GM23248 (cell line): ENCODE measurements at regions not wholly inside any gene's neighbourhood (a gene's known extent, or its start where the extent isn't known, plus 50 kb on each side); places are given as distances from the start of the nearest gene placed in this dataset.

Experiments used
- DNase-seq: peaks from one replicate; pipeline ENCODE4 v3.0.0-alpha.2; 2015
- H2AFZ ChIP-seq: fragments of 200-600 bp; sonication (generic); 2 replicates; pipeline ENCODE4 v1.6.1; 2016; ENCODE audit warnings: antibody characterized with exemption
- H3F3A ChIP-seq: fragments of 200-600 bp; sonication (generic); 2 replicates; pipeline ENCODE4 v1.6.1; 2016; ENCODE audit warnings: mild to moderate bottlenecking, antibody characterized with exemption, mixed run types; ENCODE audit not compliant: insufficient read depth
- H3K27ac ChIP-seq: fragments of 200-600 bp; sonication (generic); 2 replicates; pipeline ENCODE4 v1.5.1; 2016; ENCODE audit warnings: mild to moderate bottlenecking
- H3K27me3 ChIP-seq: fragments of 200-600 bp; sonication (generic); replicated peaks from 2 replicates; pipeline ENCODE4 v1.6.1; 2016; ENCODE audit warnings: mild to moderate bottlenecking; ENCODE audit not compliant: insufficient read depth
- H3K36me3 ChIP-seq: fragments of 200-600 bp; sonication (generic); 2 replicates; pipeline ENCODE4 v1.6.1; 2016; ENCODE audit warnings: low read depth, mild to moderate bottlenecking
- H3K4me1 ChIP-seq: fragments of 200-600 bp; sonication (generic); 2 replicates; pipeline ENCODE4 v1.6.1; 2016; ENCODE audit warnings: mild to moderate bottlenecking; ENCODE audit not compliant: insufficient read depth
- H3K4me2 ChIP-seq: fragments of 200-600 bp; sonication (generic); one replicate; pipeline ENCODE4 v1.6.1; 2016; ENCODE audit warnings: mild to moderate bottlenecking; ENCODE audit not compliant: unreplicated experiment
- H3K4me3 ChIP-seq: fragments of 200-600 bp; sonication (generic); 2 replicates; pipeline ENCODE4 v1.5.1; 2016; ENCODE audit warnings: mild to moderate bottlenecking
- H3K79me2 ChIP-seq: fragments of 200-600 bp; sonication (generic); 2 replicates; pipeline ENCODE4 v1.6.1; 2016; ENCODE audit warnings: mild to moderate bottlenecking; ENCODE audit not compliant: insufficient read depth
- H3K9ac ChIP-seq: fragments of 200-600 bp; sonication (generic); 2 replicates; pipeline ENCODE4 v1.6.1; 2016; ENCODE audit warnings: mild to moderate bottlenecking
- H3K9me2 ChIP-seq: fragments of 200-600 bp; sonication (generic); 2 replicates; pipeline ENCODE4 v1.6.1; 2016; ENCODE audit warnings: mixed run types, mild to moderate bottlenecking, moderate library complexity; ENCODE audit not compliant: insufficient read depth
- H3K9me3 ChIP-seq: fragments of 200-600 bp; sonication (generic); one replicate; pipeline ENCODE4 v1.6.1; 2017; ENCODE audit warnings: low read depth
- H4K20me1 ChIP-seq: fragments of 200-600 bp; sonication (generic); 2 replicates; pipeline ENCODE4 v1.6.0; 2016; ENCODE audit not compliant: insufficient read depth
- EZH2 ChIP-seq: fragments of 200-600 bp; sonication (generic); IDR thresholded peaks from 2 replicates; pipeline ENCODE4 v1.6.1; 2018; ENCODE audit warnings: antibody characterized with exemption, mild to moderate bottlenecking; ENCODE audit not compliant: insufficient read depth, poor library complexity, severe bottlenecking
- EZH2phosphoT487 ChIP-seq: fragments of 200-600 bp; sonication (generic); IDR thresholded peaks from 2 replicates; pipeline ENCODE4 v1.6.1; 2018; ENCODE audit warnings: antibody characterized with exemption, moderate library complexity, mild to moderate bottlenecking, low read depth; ENCODE audit not compliant: insufficient read depth
- WGBS, 2 experiments: methylation state at CpG; one replicate each; pipeline ENCODE4 v1.1.6; 2015 to 2017; ENCODE audit warnings: low lambda C conversion rate in 2 of 2, low coverage in 1 of 2; ENCODE audit errors: missing lambda C conversion rate in 2 of 2; 5-methylcytosine and 5-hydroxymethylcytosine counted together
- in situ Hi-C: fragments of 300-500 bp; cut with MboI; formaldehyde crosslinking; loops from 2 replicates; pipeline ENCODE4 v1.15.0; 2020

DNA sequence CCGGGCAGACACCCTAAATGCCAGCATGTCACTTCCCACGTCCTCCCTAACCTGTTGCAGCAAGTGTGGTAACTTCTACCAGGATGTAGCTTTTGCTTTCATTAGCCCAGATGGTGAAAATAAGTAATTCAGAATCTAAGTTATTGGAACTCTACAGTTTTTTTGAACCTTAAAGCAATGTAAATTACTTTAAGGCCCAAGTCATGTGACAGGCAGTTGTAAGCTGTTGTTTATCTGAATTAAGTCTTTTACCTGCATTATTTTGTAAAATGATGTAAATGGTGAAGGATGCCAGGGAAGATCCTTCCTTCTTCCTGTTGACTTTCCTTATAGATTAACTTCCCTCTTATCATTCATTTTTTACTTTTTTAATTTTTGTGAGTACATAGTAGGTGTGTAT lies 670.2 kb downstream of the SEMA5A start:
- WGBS, 2 experiments, result 71 to 79% methylated on average over 2 of the region's 2 CpGs
- no peaks in the 10 kb centered on the region for H3K27me3 ChIP-seq
- no peaks in the 10 kb centered on the region for H3F3A ChIP-seq
- in situ Hi-C loops, result no loop called here
- H3K9ac ChIP-seq, result no peak overlapping the region
- no peaks in the 10 kb centered on the region for H3K9me3 ChIP-seq
- no peak overlapping the region for H3K27ac ChIP-seq
- no peak overlapping the region for H3K4me3 ChIP-seq
- DNase-seq, result no peak
- H4K20me1 ChIP-seq, result no peaks in the 10 kb centered on the region
- no peaks in the 10 kb centered on the region for H3K79me2 ChIP-seq
- no peak overlapping the region for H3K4me2 ChIP-seq
- H2AFZ ChIP-seq, result no peak overlapping the region
- no peaks in the 10 kb centered on the region for H3K4me1 ChIP-seq
- no peaks in the 10 kb centered on the region for H3K9me2 ChIP-seq
- TF ChIP-seq EZH2phosphoT487, result no peak
- TF ChIP-seq EZH2, result no peak
- H3K36me3 ChIP-seq, result no peaks in the 10 kb centered on the region

DNA sequence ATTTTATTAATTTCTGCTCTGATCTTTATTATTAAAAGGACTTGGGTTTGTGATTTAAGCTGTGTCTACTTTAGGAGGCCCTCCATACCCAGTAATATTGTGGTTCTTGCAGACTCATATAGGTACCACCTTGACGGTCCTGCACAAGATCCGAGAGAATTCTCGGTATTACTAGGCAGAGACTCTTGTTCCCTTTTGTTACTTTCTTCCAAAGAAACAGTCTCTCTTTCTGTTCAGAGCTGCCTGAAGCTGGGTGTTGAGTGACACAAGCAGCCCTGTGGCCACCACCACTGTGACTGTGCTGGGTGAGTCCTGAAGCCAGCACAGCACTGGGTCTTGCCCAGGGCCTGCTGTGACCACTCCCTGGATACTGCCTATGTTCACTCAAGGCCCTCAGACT lies 666.6 kb downstream of the SEMA5A start:
- no peak overlapping the region for H3K4me3 ChIP-seq
- H3K36me3 ChIP-seq, result no peaks in the 10 kb centered on the region
- H3F3A ChIP-seq, result no peaks in the 10 kb centered on the region
- no peaks in the 10 kb centered on the region for H3K9me3 ChIP-seq
- H2AFZ ChIP-seq, result no peak overlapping the region
- no peak overlapping the region for H3K27ac ChIP-seq
- H3K9me2 ChIP-seq, result no peaks in the 10 kb centered on the region
- H3K27me3 ChIP-seq, result no peaks in the 10 kb centered on the region
- H3K4me1 ChIP-seq, result no peaks in the 10 kb centered on the region
- no peak overlapping the region for H3K9ac ChIP-seq
- no peaks in the 10 kb centered on the region for H3K79me2 ChIP-seq
- H3K4me2 ChIP-seq, result no peak overlapping the region
- no peak for DNase-seq
- H4K20me1 ChIP-seq, result no peaks in the 10 kb centered on the region
- in situ Hi-C loops, result no loop called here
- TF ChIP-seq EZH2phosphoT487 (no peak), EZH2 (no peak)
- 100% methylated on average over 3 of the region's 3 CpGs for WGBS, 2 experiments

DNA sequence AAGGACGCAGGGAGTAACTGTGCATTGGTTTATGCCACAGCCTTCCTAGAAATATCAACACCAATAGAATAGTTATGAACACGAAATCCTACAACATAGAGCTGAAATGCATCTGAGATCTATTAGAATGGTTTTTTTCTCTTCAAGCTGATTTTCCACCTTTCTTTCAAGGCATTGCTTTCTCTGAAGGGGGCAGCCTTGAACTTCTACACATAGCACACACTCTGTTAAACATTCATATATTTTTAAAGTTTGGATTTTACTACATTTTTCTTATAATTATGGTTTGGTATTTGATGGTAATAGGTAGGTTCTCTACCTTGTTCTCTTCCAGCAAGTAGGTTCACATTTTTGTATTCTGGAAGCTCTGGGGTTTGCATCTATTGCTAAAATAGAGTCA lies 661.8 kb downstream of the SEMA5A start:
- H3K4me1 ChIP-seq, result no peaks in the 10 kb centered on the region
- no peak overlapping the region for H3K9ac ChIP-seq
- no peaks in the 10 kb centered on the region for H3K9me2 ChIP-seq
- H3K27ac ChIP-seq, result no peak overlapping the region
- H3K9me3 ChIP-seq, result no peaks in the 10 kb centered on the region
- H3K27me3 ChIP-seq, result no peaks in the 10 kb centered on the region
- no peaks in the 10 kb centered on the region for H3K36me3 ChIP-seq
- H3K4me3 ChIP-seq, result no peak overlapping the region
- no peaks in the 10 kb centered on the region for H4K20me1 ChIP-seq
- no peak overlapping the region for H3K4me2 ChIP-seq
- in situ Hi-C loops, result no loop called here
- H3F3A ChIP-seq, result no peaks in the 10 kb centered on the region
- no peak overlapping the region for H2AFZ ChIP-seq
- WGBS, 2 experiments, result 57 to 61% methylated on average over 2 of the region's 2 CpGs
- TF ChIP-seq EZH2, result no peak
- no peak for TF ChIP-seq EZH2phosphoT487
- no peaks in the 10 kb centered on the region for H3K79me2 ChIP-seq
- DNase-seq, result peak; percentile 24

DNA sequence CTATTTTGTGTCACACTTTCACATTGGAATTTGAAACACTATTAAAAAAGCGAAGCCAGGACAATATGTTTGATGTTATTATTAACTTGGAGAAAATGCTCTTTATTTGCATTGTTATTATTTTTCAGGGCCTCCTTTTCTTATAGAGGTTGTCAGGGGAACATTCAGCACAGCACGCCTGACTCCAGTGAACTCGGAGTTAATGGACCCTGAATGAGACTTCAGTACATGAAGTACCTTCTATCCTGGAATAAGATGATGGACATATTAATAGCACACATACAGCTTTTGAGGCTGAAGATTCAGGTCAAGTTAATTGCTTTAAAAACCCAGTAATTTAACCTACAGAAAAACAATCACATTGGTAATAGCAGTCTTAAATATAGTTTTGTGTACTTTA lies 652.9 kb downstream of the SEMA5A start:
- no peaks in the 10 kb centered on the region for H4K20me1 ChIP-seq
- TF ChIP-seq EZH2 (no peak), EZH2phosphoT487 (no peak)
- in situ Hi-C loops, result no loop called here
- no peaks in the 10 kb centered on the region for H3K27me3 ChIP-seq
- no peaks in the 10 kb centered on the region for H3K79me2 ChIP-seq
- WGBS, 2 experiments, result 84 to 94% methylated on average over 3 of the region's 3 CpGs
- H3K4me3 ChIP-seq, result no peak overlapping the region
- no peak overlapping the region for H3K4me2 ChIP-seq
- no peaks in the 10 kb centered on the region for H3F3A ChIP-seq
- H3K36me3 ChIP-seq, result no peaks in the 10 kb centered on the region
- DNase-seq, result no peak
- H3K4me1 ChIP-seq, result no peaks in the 10 kb centered on the region
- no peak overlapping the region for H2AFZ ChIP-seq
- no peaks in the 10 kb centered on the region for H3K9me2 ChIP-seq
- no peak overlapping the region for H3K9ac ChIP-seq
- H3K9me3 ChIP-seq, result no peaks in the 10 kb centered on the region
- H3K27ac ChIP-seq, result no peak overlapping the region

DNA sequence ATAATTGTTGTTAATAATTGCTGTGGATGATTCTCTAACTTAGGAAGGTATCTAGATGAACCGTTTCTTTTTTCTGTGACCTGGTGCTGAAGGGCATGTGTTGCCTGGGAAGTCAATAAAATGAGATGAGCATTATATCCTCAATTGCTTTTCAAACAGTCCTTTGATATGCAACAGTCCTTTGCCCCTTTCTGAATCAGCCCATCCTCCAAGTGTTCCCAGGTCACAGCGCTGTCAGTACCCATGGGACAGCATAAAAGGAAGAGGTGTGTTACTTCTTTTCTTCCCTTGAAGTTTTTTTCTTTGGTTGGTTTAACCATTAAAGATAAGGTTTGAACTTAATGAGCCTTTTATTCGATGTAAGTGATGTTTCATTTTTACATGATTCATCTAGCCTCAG lies 651.8 kb downstream of the SEMA5A start:
- TF ChIP-seq EZH2phosphoT487, result no peak
- no peak for TF ChIP-seq EZH2

More for the DNA sequence above, 651.8 kb downstream of the SEMA5A start:
- H3K9me2 ChIP-seq, result no peaks in the 10 kb centered on the region
- 56 to 62% methylated on average over 3 of the region's 3 CpGs for WGBS, 2 experiments
- no peaks in the 10 kb centered on the region for H3K36me3 ChIP-seq
- no peak overlapping the region for H3K4me3 ChIP-seq
- no peak overlapping the region for H3K27ac ChIP-seq
- H4K20me1 ChIP-seq, result no peaks in the 10 kb centered on the region
- H3K4me1 ChIP-seq, result no peaks in the 10 kb centered on the region
- no peaks in the 10 kb centered on the region for H3K79me2 ChIP-seq
- H3K4me2 ChIP-seq, result no peak overlapping the region
- H2AFZ ChIP-seq, result no peak overlapping the region
- no peak overlapping the region for H3K9ac ChIP-seq
- in situ Hi-C loops, result no loop called here
- no peaks in the 10 kb centered on the region for H3K9me3 ChIP-seq
- H3F3A ChIP-seq, result no peaks in the 10 kb centered on the region
- H3K27me3 ChIP-seq, result no peaks in the 10 kb centered on the region
- no peak for DNase-seq
